Smooth muscle cell (in vitro differentiated cells): ENCODE measurements at regions not wholly inside any gene's neighbourhood (a gene's known extent, or its start where the extent isn't known, plus 50 kb on each side); places are given as distances from the start of the nearest gene placed in this dataset.

ENCODE experiments used
- DNase-seq: peaks from one replicate; lab custom pipeline; 2025; ENCODE audit not compliant: unreplicated experiment; lab: John Stamatoyannopoulos, UW
- H2AFZ ChIP-seq: fragments of 200-600 bp; sonication (generic); 2 replicates; pipeline ENCODE4 v1.6.0; 2016; ENCODE audit warnings: antibody characterized with exemption, low read depth, mild to moderate bottlenecking
- H3F3A ChIP-seq: fragments of 200-600 bp; sonication (generic); 2 replicates; pipeline ENCODE4 v1.6.0; 2017; ENCODE audit warnings: antibody characterized with exemption, low read depth
- H3K27ac ChIP-seq: fragments of 200-600 bp; sonication (generic); 2 replicates; pipeline ENCODE4 v1.5.1; 2016; ENCODE audit warnings: low read depth, mild to moderate bottlenecking
- H3K27me3 ChIP-seq: fragments of 200-600 bp; sonication (generic); 2 replicates; pipeline ENCODE4 v1.6.1; 2016; ENCODE audit warnings: low read depth, mild to moderate bottlenecking
- H3K36me3 ChIP-seq: fragments of 200-600 bp; sonication (generic); 2 replicates; pipeline ENCODE4 v1.5.1; 2016; ENCODE audit warnings: low read depth
- H3K4me1 ChIP-seq: fragments of 200-600 bp; sonication (generic); 2 replicates; pipeline ENCODE4 v1.5.1; 2016; ENCODE audit warnings: low read depth
- H3K4me2 ChIP-seq: fragments of 200-600 bp; sonication (generic); 2 replicates; pipeline ENCODE4 v1.6.0; 2016; ENCODE audit warnings: mild to moderate bottlenecking
- H3K4me3 ChIP-seq: fragments of 200-600 bp; sonication (generic); 2 replicates; pipeline ENCODE4 v1.5.1; 2016; ENCODE audit warnings: mild to moderate bottlenecking
- H3K79me2 ChIP-seq: fragments of 200-600 bp; sonication (generic); 2 replicates; pipeline ENCODE4 v1.6.0; 2016; ENCODE audit warnings: low read depth, mild to moderate bottlenecking
- H3K9ac ChIP-seq: fragments of 200-600 bp; sonication (generic); 2 replicates; pipeline ENCODE4 v1.6.0; 2016; ENCODE audit warnings: low read depth
- H3K9me3 ChIP-seq: fragments of 200-600 bp; sonication (generic); replicated peaks from 2 replicates; pipeline ENCODE4 v1.5.1; 2016; ENCODE audit warnings: low read depth
- H4K20me1 ChIP-seq: fragments of 200-600 bp; sonication (generic); 2 replicates; pipeline ENCODE4 v1.6.0; 2016; ENCODE audit warnings: low read depth
- CTCF ChIP-seq: fragments of 200-600 bp; sonication (generic); IDR thresholded peaks from 2 replicates; pipeline ENCODE4 v1.5.1; 2017; ENCODE audit warnings: borderline replicate concordance, mild to moderate bottlenecking, antibody characterized with exemption; ENCODE audit not compliant: insufficient read depth, poor library complexity, severe bottlenecking
- WGBS: methylation state at CpG from one replicate; pipeline ENCODE4 v1.1.7; 2016; ENCODE audit warnings: low lambda C conversion rate; 5-methylcytosine and 5-hydroxymethylcytosine counted together

- 96% methylated on average over 1 of the region's 1 CpG for WGBS
- no peaks in the 10 kb centered on the region for H3K36me3 ChIP-seq
- no peak for TF ChIP-seq CTCF
- H3K9ac ChIP-seq = no peak overlapping the region
- H3F3A ChIP-seq = no peaks in the 10 kb centered on the region
- no peaks in the 10 kb centered on the region for H3K27me3 ChIP-seq
- H4K20me1 ChIP-seq = no peaks in the 10 kb centered on the region
- H3K4me1 ChIP-seq = no peaks in the 10 kb centered on the region
- no peak overlapping the region for H3K4me3 ChIP-seq
- no peak for DNase-seq
- no peaks in the 10 kb centered on the region for H3K9me3 ChIP-seq
- H3K79me2 ChIP-seq = no peaks in the 10 kb centered on the region
- H3K4me2 ChIP-seq = no peak overlapping the region
- no peak overlapping the region for H3K27ac ChIP-seq
- no peak overlapping the region for H2AFZ ChIP-seq
Observed at GRCh38 chr10:83572036-83572435, 567.3 kb upstream of the GHITM start.

- no peaks in the 10 kb centered on the region for H3K79me2 ChIP-seq
- H3K36me3 ChIP-seq = no peaks in the 10 kb centered on the region
- H3K4me1 ChIP-seq = no peaks in the 10 kb centered on the region
- H3K4me2 ChIP-seq = no peak overlapping the region
- no peaks in the 10 kb centered on the region for H3K27me3 ChIP-seq
- H3K9me3 ChIP-seq = no peaks in the 10 kb centered on the region
- H3F3A ChIP-seq = no peaks in the 10 kb centered on the region
- WGBS = 87% methylated on average over 1 of the region's 1 CpG
- no peak for DNase-seq
- H4K20me1 ChIP-seq = no peaks in the 10 kb centered on the region
- no peak overlapping the region for H3K9ac ChIP-seq
- no peak overlapping the region for H3K4me3 ChIP-seq
- H3K27ac ChIP-seq = no peak overlapping the region
- H2AFZ ChIP-seq = no peak overlapping the region
- TF ChIP-seq CTCF = no peak
Observed at GRCh38 chr10:83574770-83575169, 564.5 kb upstream of the GHITM start.

- Histone ChIP-seq H3K4me1 (no peaks in the 10 kb centered on the region), H3K79me2 (no peaks in the 10 kb centered on the region), H3K4me3 (no peak overlapping the region), H3K9ac (no peak overlapping the region), H3K36me3 (no peaks in the 10 kb centered on the region), H4K20me1 (no peaks in the 10 kb centered on the region), H3K4me2 (no peak overlapping the region), H3K27me3 (no peaks in the 10 kb centered on the region), H3K9me3 (no peaks in the 10 kb centered on the region), H3F3A (no peaks in the 10 kb centered on the region), H3K27ac (no peak overlapping the region), H2AFZ (no peak overlapping the region)
- no peak for TF ChIP-seq CTCF
- no peak for DNase-seq
- 95% methylated on average over 2 of the region's 2 CpGs for WGBS
Observed at GRCh38 chr10:83577421-83577820, 561.9 kb upstream of the GHITM start.

GRCh38 chr10:83580373-83581012 is 558.8 kb upstream of the GHITM start:
- Histone ChIP-seq H3F3A (no peaks in the 10 kb centered on the region), H3K4me3 (no peak overlapping the region), H4K20me1 (no peaks in the 10 kb centered on the region), H3K4me1 (no peaks in the 10 kb centered on the region), H3K27me3 (no peaks in the 10 kb centered on the region), H3K4me2 (no peak overlapping the region), H3K9me3 (no peaks in the 10 kb centered on the region), H3K36me3 (no peaks in the 10 kb centered on the region), H2AFZ (no peak overlapping the region), H3K9ac (no peak overlapping the region), H3K79me2 (no peaks in the 10 kb centered on the region), H3K27ac (no peak overlapping the region)
- no peak for TF ChIP-seq CTCF
- no peak for DNase-seq
- WGBS = 90% methylated on average over 4 of the region's 4 CpGs
